ENCODE measurements at regions not wholly inside any gene's neighbourhood (a gene's known extent, or its start where the extent isn't known, plus 50 kb on each side); places are given as distances from the start of the nearest gene placed in this dataset.

- Histone ChIP-seq H2AFZ (ENCODE audit: control insufficient read depth, low read depth, low read length) (no peak overlapping the region), H3K9ac (ENCODE audit: control insufficient read depth, insufficient read depth, low read length) (no peak overlapping the region), H3K36me3 (ENCODE audit: control insufficient read depth in 2 of 2, insufficient read depth in 2 of 2, low read length in 1 of 2) (no peaks in the 10 kb centered on the region), H3K4me1 (ENCODE audit: control insufficient read depth, insufficient read depth, low read length) (no peaks in the 10 kb centered on the region), H3K4me3 (no peak overlapping the region), H3K79me2 (ENCODE audit: control insufficient read depth, insufficient read depth, low read length) (no peaks in the 10 kb centered on the region), H3K4me2 (ENCODE audit: control insufficient read depth, insufficient read depth) (no peak overlapping the region), H3K27me3 (replicated peaks in 1 of 2; ENCODE audit: control insufficient read depth in 2 of 2, insufficient read depth in 2 of 2, low read length in 1 of 2) (no peaks in the 10 kb centered on the region), H4K20me1 (ENCODE audit: control insufficient read depth, insufficient read depth) (no peaks in the 10 kb centered on the region), H3K9me3 (replicated peaks; ENCODE audit: control insufficient read depth, insufficient read depth, low read length) (no peaks in the 10 kb centered on the region), H3K27ac (ENCODE audit: control insufficient read depth, insufficient read depth) (no peak overlapping the region)
- RAD21 ChIA-PET (ENCODE audit: unreplicated experiment), result no interaction called here
- FAIRE-seq (no peak), DNase-seq (ENCODE audit: low read depth, low spot score) (no peak), ATAC-seq (no peak)
- 0% methylated on average over 3 of the region's 3 CpGs for WGBS (ENCODE audit: insufficient coverage, insufficient replicate concordance, low lambda C conversion rate, missing lambda C conversion rate)
- no TSS peak for BruUV-seq (replicated peaks)
- CTCF ChIA-PET, result interaction anchor here (1.4 kb wide), 1 partner anchor 52 kb away, joined by 3 read pairs; no protein-coding TSS in a partner anchor
- SMC1A ChIA-PET (ENCODE audit: uncharacterized antibody, unreplicated experiment), result no interaction called here
- POLR2A ChIA-PET, result no interaction called here
- no peak for TF ChIP-seq IRF5 (IDR thresholded peaks at IDR 0.05; ENCODE audit: borderline replicate concordance)
- TF ChIP-seq E2F8 (IDR thresholded peaks at IDR 0.05; ENCODE audit: low read depth, partially characterized antibody), result no peak
- no peak for TF ChIP-seq CHD1 (IDR thresholded peaks at IDR 0.05; ENCODE audit: low read depth, low read length)
- no peak for TF ChIP-seq PAX8 (IDR thresholded peaks at IDR 0.05)
- TF ChIP-seq FOXM1 (IDR thresholded peaks at IDR 0.05; ENCODE audit: low read depth, low read length), result no peak
- TF ChIP-seq NR2F1 (conservative IDR thresholded peaks at IDR 0.05), result no peak
- TF ChIP-seq DPF2 (IDR thresholded peaks at IDR 0.05), result no peak
- no peak for TF ChIP-seq POU2F2 (IDR thresholded peaks at IDR 0.05; ENCODE audit: borderline replicate concordance, low read depth, low read length)
- no peak for TF ChIP-seq EZH2 (IDR thresholded peaks at IDR 0.05; ENCODE audit: borderline replicate concordance, control insufficient read depth, low read depth, low read length)
- TF ChIP-seq ZBED1 (IDR thresholded peaks at IDR 0.05; ENCODE audit: borderline replicate concordance), result no peak
- TF ChIP-seq PML (IDR thresholded peaks at IDR 0.05; ENCODE audit: low read length), result no peak
- TF ChIP-seq FOS (IDR thresholded peaks at IDR 0.05; ENCODE audit: borderline replicate concordance, extremely low read depth, insufficient read length), result no peak
- in situ Hi-C loops (cut with MboI), result no loop called here
- intact Hi-C loops (cut with micrococcal nuclease; ENCODE audit: unreplicated experiment), result no loop called here
These were observed 85.7 kb upstream of the PLD5 start for GRCh38 chr1:242610209-242610608.

Measured in GM12878 (cell line).